ENCODE measurements at regions not wholly inside any gene's neighbourhood (a gene's known extent, or its start where the extent isn't known, plus 50 kb on each side); places are given as distances from the start of the nearest gene placed in this dataset.

- DNase-seq (no peak), ATAC-seq (no peak)
- H3K36me3 Mint-ChIP-seq, result no peaks in the 10 kb centered on the region
- peaks cover 0 to 2% of the 10 kb centered on the region in 2 donors for H3K27me3 Mint-ChIP-seq (ENCODE audit: low read depth in 2 of 2)
- H3K4me3 ChIP-seq (ENCODE audit: low read length), result no peak overlapping the region
- H3K4me1 Mint-ChIP-seq, result no peaks in the 10 kb centered on the region
- TF ChIP-seq CTCF (IDR thresholded peaks at IDR 0.05), result no peak
- no peak overlapping the region for H3K4me3 Mint-ChIP-seq
- H3K4me1 ChIP-seq (ENCODE audit: control insufficient read depth, insufficient read depth, low read length), result no peaks in the 10 kb centered on the region
- intact Hi-C loops (cut with micrococcal nuclease), result no loop called here
- no peaks in the 10 kb centered on the region for H3K36me3 ChIP-seq (ENCODE audit: control insufficient read depth, insufficient read depth, low read length)
- H3K9me3 ChIP-seq (ENCODE audit: control insufficient read depth, insufficient read depth, low read length), result no peaks in the 10 kb centered on the region
- no peak overlapping the region for H3K27ac ChIP-seq (ENCODE audit: low read length)
- 92% methylated on average over 3 of the region's 3 CpGs for WGBS (ENCODE audit: insufficient coverage)
- H3K27ac Mint-ChIP-seq, result no peak overlapping the region
- no peaks in the 10 kb centered on the region for H3K27me3 ChIP-seq (ENCODE audit: control insufficient read depth, insufficient read depth, low read length)
- no peaks in the 10 kb centered on the region for H3K9me3 Mint-ChIP-seq
Measured at GRCh38 chr17:73861543-73861942, 217.3 kb upstream of the SDK2 start.

- Mint-ChIP-seq H3K36me3 (no peaks in the 10 kb centered on the region), H3K4me1 (no peaks in the 10 kb centered on the region), H3K4me3 (no peak overlapping the region), H3K27me3 (ENCODE audit: low read depth in 2 of 2) (peaks cover 0 to 2% of the 10 kb centered on the region in 2 donors), H3K9me3 (no peaks in the 10 kb centered on the region), H3K27ac (no peak overlapping the region)
- Histone ChIP-seq H3K27me3 (ENCODE audit: control insufficient read depth, insufficient read depth, low read length) (no peaks in the 10 kb centered on the region), H3K4me1 (ENCODE audit: control insufficient read depth, insufficient read depth, low read length) (no peaks in the 10 kb centered on the region), H3K9me3 (ENCODE audit: control insufficient read depth, insufficient read depth, low read length) (no peaks in the 10 kb centered on the region), H3K27ac (ENCODE audit: low read length) (no peak overlapping the region), H3K4me3 (ENCODE audit: low read length) (no peak overlapping the region), H3K36me3 (ENCODE audit: control insufficient read depth, insufficient read depth, low read length) (no peaks in the 10 kb centered on the region)
- no peak for ATAC-seq
- intact Hi-C loops (cut with micrococcal nuclease), result no loop called here
- WGBS (ENCODE audit: insufficient coverage), result 86% methylated on average over 18 of the region's 18 CpGs
- no peak for TF ChIP-seq CTCF (IDR thresholded peaks at IDR 0.05)
- no peak for DNase-seq
Measured at GRCh38 chr17:73863761-73864535, 219.7 kb upstream of the SDK2 start.

GRCh38 chr17:73865831-73866230 is 221.6 kb upstream of the SDK2 start:
- H3K9me3 Mint-ChIP-seq, result no peaks in the 10 kb centered on the region
- H3K36me3 ChIP-seq (ENCODE audit: control insufficient read depth, insufficient read depth, low read length), result no peaks in the 10 kb centered on the region
- ATAC-seq (no peak), DNase-seq (no peak)
- H3K4me3 Mint-ChIP-seq, result no peak overlapping the region
- WGBS (ENCODE audit: insufficient coverage), result 90% methylated on average over 12 of the region's 12 CpGs
- intact Hi-C loops (cut with micrococcal nuclease), result no loop called here
- no peak for TF ChIP-seq CTCF (IDR thresholded peaks at IDR 0.05)
- H3K4me3 ChIP-seq (ENCODE audit: low read length), result no peak overlapping the region
- H3K27me3 ChIP-seq (ENCODE audit: control insufficient read depth, insufficient read depth, low read length), result no peaks in the 10 kb centered on the region
- no peaks in the 10 kb centered on the region for H3K4me1 ChIP-seq (ENCODE audit: control insufficient read depth, insufficient read depth, low read length)
- no peak overlapping the region for H3K27ac Mint-ChIP-seq
- peaks cover 0 to 2% of the 10 kb centered on the region in 2 donors for H3K27me3 Mint-ChIP-seq (ENCODE audit: low read depth in 2 of 2)
- peaks cover 0 to 4% of the 10 kb centered on the region in 2 donors for H3K4me1 Mint-ChIP-seq
- no peak overlapping the region for H3K27ac ChIP-seq (ENCODE audit: low read length)
- H3K9me3 ChIP-seq (ENCODE audit: control insufficient read depth, insufficient read depth, low read length), result no peaks in the 10 kb centered on the region
- H3K36me3 Mint-ChIP-seq, result no peaks in the 10 kb centered on the region

GRCh38 chr17:73867056-73867455 is 222.8 kb upstream of the SDK2 start:
- no peaks in the 10 kb centered on the region for H3K36me3 Mint-ChIP-seq
- Histone ChIP-seq H3K27me3 (ENCODE audit: control insufficient read depth, insufficient read depth, low read length) (no peaks in the 10 kb centered on the region), H3K9me3 (ENCODE audit: control insufficient read depth, insufficient read depth, low read length) (no peaks in the 10 kb centered on the region), H3K36me3 (ENCODE audit: control insufficient read depth, insufficient read depth, low read length) (no peaks in the 10 kb centered on the region), H3K4me1 (ENCODE audit: control insufficient read depth, insufficient read depth, low read length) (no peaks in the 10 kb centered on the region), H3K27ac (ENCODE audit: low read length) (no peak overlapping the region), H3K4me3 (ENCODE audit: low read length) (no peak overlapping the region)
- intact Hi-C loops (cut with micrococcal nuclease), result no loop called here
- DNase-seq, result no peak
- H3K27me3 Mint-ChIP-seq (ENCODE audit: low read depth in 2 of 2), result peaks cover 0 to 2% of the 10 kb centered on the region in 2 donors
- no peak overlapping the region for H3K27ac Mint-ChIP-seq
- no peak for TF ChIP-seq CTCF (IDR thresholded peaks at IDR 0.05)
- WGBS (ENCODE audit: insufficient coverage), result 77% methylated on average over 12 of the region's 12 CpGs
- H3K4me1 Mint-ChIP-seq, result peaks cover 0 to 4% of the 10 kb centered on the region in 2 donors
- H3K4me3 Mint-ChIP-seq, result no peak overlapping the region
- no peak for ATAC-seq
- no peaks in the 10 kb centered on the region for H3K9me3 Mint-ChIP-seq
